Sigmoid colon (tissue), 4 donors: ENCODE measurements at regions not wholly inside any gene's neighbourhood (a gene's known extent, or its start where the extent isn't known, plus 50 kb on each side); places are given as distances from the start of the nearest gene placed in this dataset.

ENCODE experiments used
- EP300 ChIP-seq, 4 donors: sonication (generic); formaldehyde crosslinking; IDR thresholded peaks; one replicate each; pipeline ENCODE4 v1.6.1; 2017; ENCODE audit warnings: antibody characterized with exemption in 4 of 4
- POLR2A ChIP-seq, 2 donors: fragments of 450-650 bp; IDR thresholded peaks; one replicate each; pipeline ENCODE4 v1.6.1; 2016; ENCODE audit warnings: antibody characterized with exemption in 2 of 2, mild to moderate bottlenecking in 2 of 2, moderate library complexity in 2 of 2
- POLR2AphosphoS5 ChIP-seq, 4 donors: sonication (generic); formaldehyde crosslinking; IDR thresholded peaks; one replicate each; pipeline ENCODE4 v1.6.1; 2017; ENCODE audit warnings: antibody characterized with exemption in 4 of 4
- TF ChIP-seq, protein P1 (sequence below), 4 experiments: fragments of 450-650 bp in 3 of 4; fragments of 200-600 bp in 1 of 4; IDR thresholded peaks; one replicate each; pipeline ENCODE4 v1.5.1; 2016 to 2019; ENCODE audit warnings: antibody characterized with exemption in 4 of 4, mild to moderate bottlenecking in 3 of 4, moderate library complexity in 2 of 4

DNA sequence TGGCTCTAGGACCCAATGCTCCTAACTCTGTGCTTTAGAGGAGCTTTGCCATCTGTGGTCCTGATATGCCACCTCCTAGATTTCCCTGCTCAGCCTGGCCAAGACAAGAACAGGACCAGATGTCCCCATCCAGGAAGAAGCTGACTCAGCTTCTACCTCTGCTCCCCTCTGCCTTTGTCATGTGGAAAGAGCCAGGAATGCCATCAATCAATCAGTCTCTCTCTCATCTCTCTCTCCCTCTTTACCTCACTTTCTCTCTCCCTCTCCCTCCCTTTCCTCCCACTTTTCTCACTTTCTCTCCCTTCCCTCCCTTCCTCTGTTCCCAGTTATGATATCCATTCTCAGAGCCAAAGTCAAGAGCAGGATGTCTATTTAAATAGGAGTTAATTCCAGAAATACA, 892.5 kb upstream of the TMEM132C start:
- TF ChIP-seq POLR2A (IDR thresholded peaks at IDR 0.05) (no peak), EP300 (IDR thresholded peaks at IDR 0.05) (no peak), POLR2AphosphoS5 (IDR thresholded peaks at IDR 0.05) (no peak)
- TF ChIP-seq, protein P1, sequence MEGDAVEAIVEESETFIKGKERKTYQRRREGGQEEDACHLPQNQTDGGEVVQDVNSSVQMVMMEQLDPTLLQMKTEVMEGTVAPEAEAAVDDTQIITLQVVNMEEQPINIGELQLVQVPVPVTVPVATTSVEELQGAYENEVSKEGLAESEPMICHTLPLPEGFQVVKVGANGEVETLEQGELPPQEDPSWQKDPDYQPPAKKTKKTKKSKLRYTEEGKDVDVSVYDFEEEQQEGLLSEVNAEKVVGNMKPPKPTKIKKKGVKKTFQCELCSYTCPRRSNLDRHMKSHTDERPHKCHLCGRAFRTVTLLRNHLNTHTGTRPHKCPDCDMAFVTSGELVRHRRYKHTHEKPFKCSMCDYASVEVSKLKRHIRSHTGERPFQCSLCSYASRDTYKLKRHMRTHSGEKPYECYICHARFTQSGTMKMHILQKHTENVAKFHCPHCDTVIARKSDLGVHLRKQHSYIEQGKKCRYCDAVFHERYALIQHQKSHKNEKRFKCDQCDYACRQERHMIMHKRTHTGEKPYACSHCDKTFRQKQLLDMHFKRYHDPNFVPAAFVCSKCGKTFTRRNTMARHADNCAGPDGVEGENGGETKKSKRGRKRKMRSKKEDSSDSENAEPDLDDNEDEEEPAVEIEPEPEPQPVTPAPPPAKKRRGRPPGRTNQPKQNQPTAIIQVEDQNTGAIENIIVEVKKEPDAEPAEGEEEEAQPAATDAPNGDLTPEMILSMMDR (IDR thresholded peaks at IDR 0.05): no peak
